GM23248 (cell line): ENCODE measurements at regions not wholly inside any gene's neighbourhood (a gene's known extent, or its start where the extent isn't known, plus 50 kb on each side); places are given as distances from the start of the nearest gene placed in this dataset.

Experiments
- DNase-seq: peaks from one replicate; pipeline ENCODE4 v3.0.0-alpha.2; 2015
- H2AFZ ChIP-seq: fragments of 200-600 bp; sonication (generic); 2 replicates; pipeline ENCODE4 v1.6.1; 2016; ENCODE audit warnings: antibody characterized with exemption
- H3F3A ChIP-seq: fragments of 200-600 bp; sonication (generic); 2 replicates; pipeline ENCODE4 v1.6.1; 2016; ENCODE audit warnings: mild to moderate bottlenecking, antibody characterized with exemption, mixed run types; ENCODE audit not compliant: insufficient read depth
- H3K27ac ChIP-seq: fragments of 200-600 bp; sonication (generic); 2 replicates; pipeline ENCODE4 v1.5.1; 2016; ENCODE audit warnings: mild to moderate bottlenecking
- H3K27me3 ChIP-seq: fragments of 200-600 bp; sonication (generic); replicated peaks from 2 replicates; pipeline ENCODE4 v1.6.1; 2016; ENCODE audit warnings: mild to moderate bottlenecking; ENCODE audit not compliant: insufficient read depth
- H3K36me3 ChIP-seq: fragments of 200-600 bp; sonication (generic); 2 replicates; pipeline ENCODE4 v1.6.1; 2016; ENCODE audit warnings: low read depth, mild to moderate bottlenecking
- H3K4me1 ChIP-seq: fragments of 200-600 bp; sonication (generic); 2 replicates; pipeline ENCODE4 v1.6.1; 2016; ENCODE audit warnings: mild to moderate bottlenecking; ENCODE audit not compliant: insufficient read depth
- H3K4me2 ChIP-seq: fragments of 200-600 bp; sonication (generic); one replicate; pipeline ENCODE4 v1.6.1; 2016; ENCODE audit warnings: mild to moderate bottlenecking; ENCODE audit not compliant: unreplicated experiment
- H3K4me3 ChIP-seq: fragments of 200-600 bp; sonication (generic); 2 replicates; pipeline ENCODE4 v1.5.1; 2016; ENCODE audit warnings: mild to moderate bottlenecking
- H3K79me2 ChIP-seq: fragments of 200-600 bp; sonication (generic); 2 replicates; pipeline ENCODE4 v1.6.1; 2016; ENCODE audit warnings: mild to moderate bottlenecking; ENCODE audit not compliant: insufficient read depth
- H3K9ac ChIP-seq: fragments of 200-600 bp; sonication (generic); 2 replicates; pipeline ENCODE4 v1.6.1; 2016; ENCODE audit warnings: mild to moderate bottlenecking
- H3K9me2 ChIP-seq: fragments of 200-600 bp; sonication (generic); 2 replicates; pipeline ENCODE4 v1.6.1; 2016; ENCODE audit warnings: mixed run types, mild to moderate bottlenecking, moderate library complexity; ENCODE audit not compliant: insufficient read depth
- H3K9me3 ChIP-seq: fragments of 200-600 bp; sonication (generic); one replicate; pipeline ENCODE4 v1.6.1; 2017; ENCODE audit warnings: low read depth
- H4K20me1 ChIP-seq: fragments of 200-600 bp; sonication (generic); 2 replicates; pipeline ENCODE4 v1.6.0; 2016; ENCODE audit not compliant: insufficient read depth
- EZH2 ChIP-seq: fragments of 200-600 bp; sonication (generic); IDR thresholded peaks from 2 replicates; pipeline ENCODE4 v1.6.1; 2018; ENCODE audit warnings: antibody characterized with exemption, mild to moderate bottlenecking; ENCODE audit not compliant: insufficient read depth, poor library complexity, severe bottlenecking
- EZH2phosphoT487 ChIP-seq: fragments of 200-600 bp; sonication (generic); IDR thresholded peaks from 2 replicates; pipeline ENCODE4 v1.6.1; 2018; ENCODE audit warnings: antibody characterized with exemption, moderate library complexity, mild to moderate bottlenecking, low read depth; ENCODE audit not compliant: insufficient read depth
- WGBS, 2 experiments: methylation state at CpG; one replicate each; pipeline ENCODE4 v1.1.6; 2015 to 2017; ENCODE audit warnings: low lambda C conversion rate in 2 of 2, low coverage in 1 of 2; ENCODE audit errors: missing lambda C conversion rate in 2 of 2; 5-methylcytosine and 5-hydroxymethylcytosine counted together
- in situ Hi-C: fragments of 300-500 bp; cut with MboI; formaldehyde crosslinking; loops from 2 replicates; pipeline ENCODE4 v1.15.0; 2020

DNA sequence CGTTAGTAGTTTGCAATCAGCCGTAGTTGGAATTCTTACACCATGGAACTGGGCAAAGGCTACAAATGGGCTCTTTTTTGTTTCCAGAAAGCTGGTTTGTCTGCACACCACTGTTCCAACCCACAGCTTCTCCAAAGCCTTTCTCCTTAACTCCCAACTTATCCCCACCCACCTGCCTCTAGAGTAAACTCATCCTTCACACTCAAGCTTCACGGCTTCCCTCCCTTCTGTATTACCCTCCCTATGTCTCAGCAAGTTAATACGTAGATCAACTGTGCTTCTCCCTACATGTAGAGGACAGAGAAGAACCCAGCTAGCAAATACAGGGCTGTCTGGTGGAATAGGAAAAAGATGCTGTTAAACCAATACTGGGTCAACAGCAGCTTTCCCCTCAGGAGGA, 363.0 kb upstream of the IL12A start:
- in situ Hi-C loops: no loop called here
- TF ChIP-seq EZH2phosphoT487 (no peak), EZH2 (no peak)
- Histone ChIP-seq H3K4me2 (no peak overlapping the region), H3K9me2 (no peaks in the 10 kb centered on the region), H2AFZ (no peak overlapping the region), H3K36me3 (no peaks in the 10 kb centered on the region), H3K27ac (no peak overlapping the region), H4K20me1 (no peaks in the 10 kb centered on the region), H3K4me3 (no peak overlapping the region), H3F3A (peaks cover under 1% of the 10 kb centered on the region; the same call in 1 of the 2 replicates), H3K4me1 (peaks cover 5% of the 10 kb centered on the region), H3K9ac (no peak overlapping the region), H3K27me3 (no peaks in the 10 kb centered on the region), H3K79me2 (no peaks in the 10 kb centered on the region), H3K9me3 (no peaks in the 10 kb centered on the region)
- WGBS, 2 experiments: 93 to 98% methylated on average over 4 of the region's 4 CpGs
- no peak for DNase-seq

DNA sequence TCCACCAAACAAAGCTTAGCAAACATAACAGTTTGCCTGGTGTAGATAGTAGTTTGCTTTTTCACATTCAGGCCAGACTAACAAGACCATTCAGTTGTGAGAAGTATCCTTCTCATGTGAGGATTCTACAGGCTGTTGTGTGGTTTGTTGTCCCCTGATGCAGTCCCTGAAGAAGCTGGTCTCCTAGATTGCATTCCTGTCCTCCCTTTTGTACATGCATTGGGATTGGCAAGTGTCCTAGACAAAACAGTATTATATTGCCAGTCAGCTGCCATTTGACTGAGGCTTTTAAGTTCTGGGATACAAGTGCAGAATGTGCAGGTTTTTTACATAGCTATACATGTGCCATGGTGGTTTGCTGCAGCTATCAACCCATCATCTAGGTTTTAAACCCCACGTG, 362.0 kb upstream of the IL12A start:
- no peaks in the 10 kb centered on the region for H3K4me1 ChIP-seq
- no peak overlapping the region for H3K27ac ChIP-seq
- WGBS, 2 experiments: 67 to 84% methylated on average over 1 of the region's 1 CpG
- H3K4me2 ChIP-seq: no peak overlapping the region
- TF ChIP-seq EZH2 (no peak), EZH2phosphoT487 (no peak)
- no peak overlapping the region for H3K9ac ChIP-seq
- in situ Hi-C loops: no loop called here
- H3K79me2 ChIP-seq: no peaks in the 10 kb centered on the region
- no peak overlapping the region for H3K4me3 ChIP-seq
- no peak overlapping the region for H2AFZ ChIP-seq
- no peaks in the 10 kb centered on the region for H4K20me1 ChIP-seq
- no peaks in the 10 kb centered on the region for H3K9me3 ChIP-seq
- no peaks in the 10 kb centered on the region for H3K27me3 ChIP-seq
- no peaks in the 10 kb centered on the region for H3K36me3 ChIP-seq
- no peak for DNase-seq
- H3K9me2 ChIP-seq: no peaks in the 10 kb centered on the region
- H3F3A ChIP-seq: no peaks in the 10 kb centered on the region

DNA sequence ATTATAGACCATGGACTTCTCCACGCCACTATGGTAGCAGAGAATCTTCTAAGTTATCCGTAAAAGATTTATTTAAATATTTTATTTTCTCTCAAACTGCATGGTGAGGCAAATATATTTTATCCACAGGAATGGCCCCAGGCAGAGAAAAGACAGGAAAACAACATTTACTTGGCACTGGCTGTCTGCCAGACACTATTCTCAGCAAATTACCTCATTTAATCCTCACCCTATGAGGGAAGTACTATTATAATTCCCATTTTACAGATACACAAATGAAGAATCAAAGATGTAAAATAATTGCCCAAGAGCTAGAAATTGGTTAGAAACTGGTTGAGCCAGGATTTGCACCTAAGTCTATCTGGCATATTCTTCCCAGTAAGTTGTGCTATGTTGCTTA, 361.4 kb upstream of the IL12A start:
- TF ChIP-seq EZH2: no peak
- no peak for TF ChIP-seq EZH2phosphoT487
- Histone ChIP-seq H3K4me2 (no peak overlapping the region), H3K27ac (no peak overlapping the region), H3K27me3 (no peaks in the 10 kb centered on the region), H2AFZ (no peak overlapping the region), H3K4me3 (no peak overlapping the region), H3K9me2 (no peaks in the 10 kb centered on the region), H3K9me3 (no peaks in the 10 kb centered on the region), H3K79me2 (no peaks in the 10 kb centered on the region), H3K9ac (no peak overlapping the region), H3K36me3 (no peaks in the 10 kb centered on the region), H4K20me1 (no peaks in the 10 kb centered on the region), H3F3A (no peaks in the 10 kb centered on the region), H3K4me1 (no peaks in the 10 kb centered on the region)
- WGBS, 2 experiments: 64% methylated on average over 2 of the region's 2 CpGs
- in situ Hi-C loops: no loop called here
- no peak for DNase-seq

DNA sequence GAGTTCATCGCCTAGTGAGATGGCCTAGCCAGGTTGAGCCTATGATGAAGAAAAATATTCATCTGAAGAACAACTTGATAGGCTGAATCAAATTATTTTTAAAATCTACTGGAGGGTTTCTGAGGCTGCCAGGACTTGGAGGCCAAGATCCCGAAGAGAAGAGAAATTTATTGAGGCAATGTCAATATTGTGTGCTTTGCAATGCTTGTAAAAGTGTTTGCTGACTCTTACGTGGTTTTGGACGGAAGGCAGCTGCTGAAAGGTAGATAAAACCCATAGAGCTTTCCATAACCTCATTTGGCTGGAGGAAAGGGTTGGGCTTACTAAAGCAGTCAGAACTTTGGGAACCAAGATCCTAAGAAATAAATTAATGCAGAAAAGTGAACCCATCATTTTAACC, 361.0 kb upstream of the IL12A start:
- H3K79me2 ChIP-seq: no peaks in the 10 kb centered on the region
- H3K36me3 ChIP-seq: no peaks in the 10 kb centered on the region
- no peaks in the 10 kb centered on the region for H3K9me3 ChIP-seq
- no peaks in the 10 kb centered on the region for H3F3A ChIP-seq
- no peak for DNase-seq
- in situ Hi-C loops: no loop called here
- no peak overlapping the region for H3K4me3 ChIP-seq
- no peak overlapping the region for H3K9ac ChIP-seq
- H3K9me2 ChIP-seq: no peaks in the 10 kb centered on the region
- H3K4me1 ChIP-seq: no peaks in the 10 kb centered on the region
- TF ChIP-seq EZH2phosphoT487: no peak
- TF ChIP-seq EZH2: no peak
- no peak overlapping the region for H2AFZ ChIP-seq
- no peak overlapping the region for H3K27ac ChIP-seq
- H3K27me3 ChIP-seq: no peaks in the 10 kb centered on the region
- H3K4me2 ChIP-seq: no peak overlapping the region
- no peaks in the 10 kb centered on the region for H4K20me1 ChIP-seq
- 65 to 79% methylated on average over 4 of the region's 4 CpGs for WGBS, 2 experiments

DNA sequence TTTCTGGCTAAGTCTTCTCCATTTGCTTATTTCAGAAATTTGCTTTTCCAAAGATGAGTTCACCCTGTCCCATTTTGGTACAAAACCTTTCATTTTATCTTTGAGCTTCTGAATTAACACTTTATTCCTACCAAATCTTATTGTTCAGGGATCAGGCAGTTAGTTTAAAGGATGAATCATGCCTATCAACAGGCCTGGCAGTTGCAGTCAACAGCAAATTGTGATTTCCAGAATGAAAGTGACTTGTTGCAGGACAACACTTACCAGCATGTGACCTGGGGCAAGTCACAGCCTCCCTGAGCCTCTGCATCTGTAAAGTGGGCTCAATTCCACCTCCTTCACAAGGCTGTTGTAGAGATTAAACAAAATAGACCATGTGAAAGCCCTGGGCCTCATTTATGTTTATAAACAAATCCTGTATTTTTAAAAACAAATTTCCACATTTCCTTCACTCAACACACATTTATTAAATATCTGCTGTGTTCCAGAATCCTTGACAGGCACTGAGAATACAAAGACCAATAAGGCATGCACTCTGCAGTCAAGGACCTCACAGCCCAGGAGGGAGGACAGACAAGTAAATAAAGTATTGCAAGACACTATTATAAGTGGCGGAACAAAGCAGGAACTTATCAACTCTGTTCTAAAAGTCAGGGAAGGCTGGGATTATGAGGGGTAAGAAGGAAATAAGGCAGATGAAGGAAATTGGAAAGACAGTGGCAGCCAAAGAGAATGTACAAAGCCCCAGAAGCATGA, 359.1 kb upstream of the IL12A start:
- Histone ChIP-seq H3K4me3 (no peak overlapping the region), H3K27me3 (no peaks in the 10 kb centered on the region), H3K36me3 (no peaks in the 10 kb centered on the region), H3K79me2 (no peaks in the 10 kb centered on the region), H4K20me1 (no peaks in the 10 kb centered on the region), H2AFZ (no peak overlapping the region), H3K9me2 (no peaks in the 10 kb centered on the region), H3K9me3 (no peaks in the 10 kb centered on the region), H3K4me2 (no peak overlapping the region), H3F3A (no peaks in the 10 kb centered on the region), H3K4me1 (0 out of 2 replicates have a peak, but pooled peaks cover 3% of the 10 kb centered on the region), H3K27ac (no peak overlapping the region), H3K9ac (no peak overlapping the region)
- 82 to 100% methylated on average over 1 of the region's 1 CpG for WGBS, 2 experiments
- in situ Hi-C loops: no loop called here
- TF ChIP-seq EZH2phosphoT487: no peak
- no peak for TF ChIP-seq EZH2
- peak; percentile 5 for DNase-seq
